22Rv1 (cell line): ENCODE measurements at regions not wholly inside any gene's neighbourhood (a gene's known extent, or its start where the extent isn't known, plus 50 kb on each side); places are given as distances from the start of the nearest gene placed in this dataset.
A peak's percentile ranks its signal among the peaks of the same experiment; 100 is the strongest.

Experiments used
- H3K27ac ChIP-seq: fragments of 450-650 bp; 2 replicates; pipeline ENCODE4 v1.5.1; 2017
- ZFX ChIP-seq: fragments of 450-650 bp; IDR thresholded peaks from 2 replicates; pipeline ENCODE4 v1.6.1; 2017; ENCODE audit warnings: antibody characterized with exemption, borderline replicate concordance
- TF ChIP-seq, protein P1 (sequence below): fragments of 450-650 bp; IDR thresholded peaks from 2 replicates; pipeline ENCODE4 v1.5.1; 2017; ENCODE audit warnings: mild to moderate bottlenecking

DNA sequence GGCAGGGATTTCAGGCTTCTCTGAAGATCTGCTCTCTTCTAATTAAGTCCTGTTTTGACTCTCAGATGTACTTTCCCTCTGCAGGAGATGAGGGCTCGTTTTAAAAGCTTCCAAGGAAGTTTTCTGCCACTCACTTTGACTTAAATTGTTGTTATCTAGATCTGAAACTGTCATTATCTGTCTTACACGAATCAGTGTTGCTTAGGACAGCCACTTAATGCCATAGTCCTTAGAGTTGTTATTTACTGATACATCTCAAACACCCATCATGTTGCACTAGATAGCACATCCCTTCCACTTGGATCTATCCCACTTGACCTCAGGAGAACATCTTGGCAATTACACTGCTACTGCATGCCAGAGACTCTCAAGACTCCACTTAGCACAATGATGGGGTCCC is 86.9 kb upstream of the FAT3 start:
- TF ChIP-seq ZFX: no peak
- TF ChIP-seq, protein P1, sequence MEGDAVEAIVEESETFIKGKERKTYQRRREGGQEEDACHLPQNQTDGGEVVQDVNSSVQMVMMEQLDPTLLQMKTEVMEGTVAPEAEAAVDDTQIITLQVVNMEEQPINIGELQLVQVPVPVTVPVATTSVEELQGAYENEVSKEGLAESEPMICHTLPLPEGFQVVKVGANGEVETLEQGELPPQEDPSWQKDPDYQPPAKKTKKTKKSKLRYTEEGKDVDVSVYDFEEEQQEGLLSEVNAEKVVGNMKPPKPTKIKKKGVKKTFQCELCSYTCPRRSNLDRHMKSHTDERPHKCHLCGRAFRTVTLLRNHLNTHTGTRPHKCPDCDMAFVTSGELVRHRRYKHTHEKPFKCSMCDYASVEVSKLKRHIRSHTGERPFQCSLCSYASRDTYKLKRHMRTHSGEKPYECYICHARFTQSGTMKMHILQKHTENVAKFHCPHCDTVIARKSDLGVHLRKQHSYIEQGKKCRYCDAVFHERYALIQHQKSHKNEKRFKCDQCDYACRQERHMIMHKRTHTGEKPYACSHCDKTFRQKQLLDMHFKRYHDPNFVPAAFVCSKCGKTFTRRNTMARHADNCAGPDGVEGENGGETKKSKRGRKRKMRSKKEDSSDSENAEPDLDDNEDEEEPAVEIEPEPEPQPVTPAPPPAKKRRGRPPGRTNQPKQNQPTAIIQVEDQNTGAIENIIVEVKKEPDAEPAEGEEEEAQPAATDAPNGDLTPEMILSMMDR: no peak
- H3K27ac ChIP-seq: no peak overlapping the region

DNA sequence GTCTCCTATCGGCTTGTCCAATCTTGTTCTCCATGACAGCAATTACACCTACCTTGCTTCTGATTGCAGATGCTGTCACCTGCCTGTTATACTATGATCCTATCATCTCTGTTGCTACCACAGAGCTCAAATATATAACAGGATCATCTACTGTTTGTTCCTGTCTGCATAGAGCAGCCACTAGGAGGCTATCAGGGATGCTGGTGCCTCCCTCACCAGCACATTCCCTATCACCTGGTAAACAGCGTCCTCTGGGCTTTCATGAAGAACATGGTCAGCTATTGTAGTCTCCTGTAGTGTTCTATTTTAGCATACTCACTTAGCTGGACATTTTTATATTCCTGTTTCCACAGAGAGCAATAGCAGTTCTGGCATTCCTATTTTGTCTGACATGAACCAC is 87.8 kb upstream of the FAT3 start:
- TF ChIP-seq ZFX: no peak
- TF ChIP-seq, protein P1: peak; percentile 23; the same call in 1 of the 2 replicates
- no peak overlapping the region for H3K27ac ChIP-seq

DNA sequence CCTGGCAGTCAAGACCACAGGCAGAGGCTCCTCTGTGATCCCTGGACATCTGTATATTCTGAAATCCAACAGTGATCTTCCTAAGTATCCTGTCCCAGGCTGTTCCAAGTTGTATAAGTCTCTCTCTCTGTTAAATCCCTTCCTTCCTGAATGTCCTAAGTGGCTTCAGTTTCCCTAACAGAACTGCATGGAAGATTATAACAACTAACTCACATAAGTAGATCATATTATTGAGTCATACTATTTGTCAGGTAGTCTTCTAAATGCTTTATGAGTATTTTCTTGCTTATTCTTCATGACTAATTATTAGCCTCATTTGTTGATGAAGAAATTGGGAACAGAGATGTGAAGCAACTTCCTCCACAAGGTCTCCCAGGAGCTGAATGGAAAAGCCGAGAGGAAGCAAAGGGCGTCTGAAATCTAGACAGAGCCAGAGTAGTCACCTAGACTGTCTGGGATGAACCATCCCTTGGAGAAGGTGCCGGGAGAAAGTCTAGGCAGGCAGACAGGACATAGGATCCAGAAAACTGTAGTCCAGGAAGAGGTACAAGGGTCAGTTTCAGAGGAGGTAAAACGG is 93.2 kb upstream of the FAT3 start:
- TF ChIP-seq, protein P1: no peak
- no peak for TF ChIP-seq ZFX
- no peak overlapping the region for H3K27ac ChIP-seq

DNA sequence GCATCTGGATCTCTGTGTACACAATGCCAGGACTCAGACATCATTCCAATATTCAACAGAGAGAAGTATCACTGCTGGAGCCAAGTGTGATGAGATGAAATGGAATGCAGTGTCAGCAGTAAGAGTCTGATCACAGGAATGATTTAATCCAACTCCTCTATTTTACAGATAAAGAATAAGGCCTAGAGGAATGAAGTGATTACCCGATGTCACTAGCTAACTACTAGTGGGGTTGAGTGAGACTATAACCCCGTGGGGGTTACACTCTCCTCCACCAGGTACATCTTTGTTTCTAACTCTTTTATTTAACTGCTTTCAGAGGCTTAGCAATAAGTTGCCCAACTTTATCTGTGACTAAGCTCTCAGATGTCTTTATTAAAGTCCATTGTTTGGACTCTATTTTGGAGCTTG is 94.2 kb upstream of the FAT3 start:
- TF ChIP-seq, protein P1: no peak
- TF ChIP-seq ZFX: no peak
- no peak overlapping the region for H3K27ac ChIP-seq

DNA sequence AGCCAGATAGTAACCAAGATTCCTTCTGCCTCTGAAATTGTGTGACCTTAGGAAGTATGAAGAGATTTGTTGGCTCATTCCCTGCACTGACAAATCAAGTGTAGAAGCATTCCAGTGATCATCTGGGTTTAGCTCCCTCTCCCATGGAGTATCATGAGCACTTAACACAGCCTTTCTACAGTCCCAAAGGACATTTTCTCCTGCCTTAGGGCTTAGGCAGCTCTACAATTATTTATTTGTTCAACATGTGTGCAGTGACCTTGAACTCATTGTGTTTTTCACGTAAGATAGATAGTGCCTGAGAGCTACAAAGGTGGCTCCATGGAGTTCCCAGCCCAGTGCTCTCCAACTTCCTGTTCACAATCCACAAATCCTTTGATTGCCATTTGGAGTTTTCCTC is 94.8 kb upstream of the FAT3 start:
- H3K27ac ChIP-seq: no peak overlapping the region
- TF ChIP-seq, protein P1: no peak
- TF ChIP-seq ZFX: no peak

DNA sequence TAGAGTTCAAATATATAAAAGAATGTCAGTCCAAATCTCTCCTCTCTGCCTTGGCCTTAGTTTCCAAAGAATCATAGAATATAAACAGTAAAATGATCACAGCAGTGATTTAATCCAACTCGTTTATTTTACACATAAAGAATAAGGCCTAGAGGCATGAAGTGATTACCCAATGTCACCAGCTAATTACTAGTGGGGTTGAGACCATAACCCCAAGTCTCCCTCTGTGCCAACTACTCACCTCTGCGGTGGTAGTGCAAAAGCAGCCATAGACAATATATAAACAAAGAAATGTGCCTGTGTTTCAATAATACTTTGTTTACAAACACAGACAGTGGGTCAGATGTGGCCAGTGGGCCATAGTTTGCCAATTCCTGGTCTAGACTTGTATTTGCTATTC is 96.6 kb upstream of the FAT3 start:
- H3K27ac ChIP-seq: no peak overlapping the region
- TF ChIP-seq, protein P1: no peak
- no peak for TF ChIP-seq ZFX

DNA sequence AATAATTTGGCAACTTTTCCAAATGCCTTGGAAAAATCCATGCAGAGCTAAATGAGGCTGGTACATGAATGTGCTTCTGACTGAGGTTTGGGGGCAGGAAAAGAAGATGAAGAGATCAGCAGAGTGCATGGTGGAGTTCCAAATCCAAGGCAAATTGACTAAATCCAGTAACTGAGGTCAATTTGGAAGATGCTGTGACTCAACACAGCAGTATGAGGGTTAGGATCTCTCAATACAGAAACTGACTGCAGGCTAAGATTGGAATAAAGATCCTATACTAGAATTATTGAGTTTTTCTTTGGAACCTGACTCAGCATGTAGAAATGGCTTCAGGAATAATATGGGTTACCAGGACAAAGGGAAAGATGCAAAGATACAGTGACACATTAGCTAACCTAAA is 99.3 kb upstream of the FAT3 start:
- TF ChIP-seq, protein P1: no peak
- H3K27ac ChIP-seq: no peak overlapping the region
